GM12892 (cell line): ENCODE measurements at regions not wholly inside any gene's neighbourhood (a gene's known extent, or its start where the extent isn't known, plus 50 kb on each side); places are given as distances from the start of the nearest gene placed in this dataset.

Source experiments
- DNase-seq: peaks from one replicate; pipeline ENCODE4 v3.0.0; 2011; ENCODE audit not compliant: insufficient read length
- FAIRE-seq: peaks from 2 replicates; lab custom pipeline; 2011; peaks lifted over from hg19 to GRCh38; lab: Jason Lieb, UNC
- POLR2A ChIP-seq: IDR thresholded peaks from 2 replicates; pipeline ENCODE4 v1.6.1; 2011; ENCODE audit warnings: low read depth, low read length, control low read depth
- POLR2AphosphoS5 ChIP-seq: IDR thresholded peaks from 2 replicates; pipeline ENCODE4 v1.6.1; 2011; ENCODE audit warnings: low read depth, low read length, control low read depth
- TAF1 ChIP-seq: IDR thresholded peaks from 2 replicates; pipeline ENCODE4 v1.6.1; 2011; ENCODE audit warnings: low read depth, mild to moderate bottlenecking, control low read depth, low read length, borderline replicate concordance

- FAIRE-seq (no peak), DNase-seq (no peak)
- TF ChIP-seq TAF1 (no peak), POLR2A (no peak), POLR2AphosphoS5 (no peak)
Observed at GRCh38 chr6:66418906-66419305, 711.9 kb upstream of the EYS start.

GRCh38 chr6:66403966-66404365 lies 696.9 kb upstream of the EYS start:
- no peak for FAIRE-seq
- TF ChIP-seq POLR2A, result no peak
- no peak for TF ChIP-seq POLR2AphosphoS5
- DNase-seq, result no peak

GRCh38 chr6:66402873-66403272 lies 695.8 kb upstream of the EYS start:
- no peak for DNase-seq
- TF ChIP-seq TAF1 (no peak), POLR2A (no peak), POLR2AphosphoS5 (no peak)
- no peak for FAIRE-seq

- no peak for FAIRE-seq
- no peak for DNase-seq
- TF ChIP-seq POLR2AphosphoS5 (no peak), TAF1 (no peak), POLR2A (no peak)
Observed at GRCh38 chr6:66396549-66396948, 689.5 kb upstream of the EYS start.

- no peak for DNase-seq
- no peak for FAIRE-seq
- TF ChIP-seq POLR2A, result no peak
- no peak for TF ChIP-seq POLR2AphosphoS5
- no peak for TF ChIP-seq TAF1
Observed at GRCh38 chr6:66396145-66396544, 689.1 kb upstream of the EYS start.

- FAIRE-seq (no peak), DNase-seq (no peak)
- TF ChIP-seq TAF1, result no peak
- TF ChIP-seq POLR2AphosphoS5, result no peak
- TF ChIP-seq POLR2A, result no peak
Observed at GRCh38 chr6:66390393-66390792, 683.4 kb upstream of the EYS start.

GRCh38 chr6:66376001-66376400 lies 669.0 kb upstream of the EYS start:
- no peak for DNase-seq
- no peak for FAIRE-seq
- TF ChIP-seq POLR2AphosphoS5 (no peak), TAF1 (no peak), POLR2A (no peak)

- no peak for FAIRE-seq
- TF ChIP-seq TAF1 (no peak), POLR2A (no peak), POLR2AphosphoS5 (no peak)
- no peak for DNase-seq
Observed at GRCh38 chr6:66369407-66369806, 662.4 kb upstream of the EYS start.

GRCh38 chr6:66362888-66363287 lies 655.9 kb upstream of the EYS start:
- DNase-seq (no peak), FAIRE-seq (no peak)
- TF ChIP-seq POLR2AphosphoS5 (no peak), POLR2A (no peak), TAF1 (no peak)

GRCh38 chr6:66361886-66362285 lies 654.9 kb upstream of the EYS start:
- TF ChIP-seq TAF1 (no peak), POLR2A (no peak), POLR2AphosphoS5 (no peak)
- FAIRE-seq (no peak), DNase-seq (no peak)

GRCh38 chr6:66357781-66358180 lies 650.8 kb upstream of the EYS start:
- FAIRE-seq (no peak), DNase-seq (no peak)
- TF ChIP-seq POLR2A, result no peak
- no peak for TF ChIP-seq POLR2AphosphoS5
- no peak for TF ChIP-seq TAF1

GRCh38 chr6:66355471-66355870 lies 648.4 kb upstream of the EYS start:
- no peak for FAIRE-seq
- TF ChIP-seq POLR2AphosphoS5 (no peak), POLR2A (no peak), TAF1 (no peak)
- no peak for DNase-seq

- TF ChIP-seq TAF1 (no peak), POLR2A (no peak), POLR2AphosphoS5 (no peak)
- DNase-seq (no peak), FAIRE-seq (no peak)
Observed at GRCh38 chr6:66344796-66345195, 637.8 kb upstream of the EYS start.
